GM18505 (cell line): ENCODE measurements at regions not wholly inside any gene's neighbourhood (a gene's known extent, or its start where the extent isn't known, plus 50 kb on each side); places are given as distances from the start of the nearest gene placed in this dataset.

Experiments used
- ATAC-seq: cut with Tn5 transposase; IDR thresholded peaks from one replicate; pipeline ENCODE4 v1.9.1; 2021; ENCODE audit not compliant: unreplicated experiment
- POLR2A ChIP-seq: IDR thresholded peaks from 4 replicates; pipeline ENCODE4 v1.6.1; 2011; ENCODE audit warnings: borderline replicate concordance; ENCODE audit not compliant: insufficient read depth, insufficient read length; ENCODE audit errors: extremely low read depth

DNA sequence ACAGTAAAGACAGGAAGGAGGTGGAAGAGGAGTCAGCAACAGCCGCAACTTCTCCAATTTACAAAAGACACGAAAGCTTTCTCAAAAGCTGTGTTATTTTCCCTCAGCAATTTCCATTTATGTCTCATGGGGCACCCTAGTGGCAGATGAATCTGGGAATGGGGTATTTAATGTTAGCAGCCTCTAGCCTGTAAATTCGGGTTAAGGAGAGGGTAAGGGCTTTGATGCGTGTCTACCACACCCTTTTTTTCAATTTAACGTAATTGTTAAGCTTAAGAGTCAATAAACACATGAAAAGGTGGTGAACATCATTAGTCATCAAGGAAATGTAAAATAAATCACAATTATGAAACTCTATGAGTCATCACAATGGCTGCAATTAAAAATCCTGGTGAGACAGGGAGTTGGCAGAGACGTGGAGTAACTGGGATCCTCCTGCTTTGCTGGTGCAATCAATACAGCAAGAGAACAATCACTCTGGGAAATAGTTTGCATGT, 986.4 kb downstream of the AACS start:
- ATAC-seq: no peak
- TF ChIP-seq POLR2A: no peak

GRCh38 chr12:126055521-126055920, 990.3 kb downstream of the AACS start:
- ATAC-seq: no peak
- no peak for TF ChIP-seq POLR2A

DNA sequence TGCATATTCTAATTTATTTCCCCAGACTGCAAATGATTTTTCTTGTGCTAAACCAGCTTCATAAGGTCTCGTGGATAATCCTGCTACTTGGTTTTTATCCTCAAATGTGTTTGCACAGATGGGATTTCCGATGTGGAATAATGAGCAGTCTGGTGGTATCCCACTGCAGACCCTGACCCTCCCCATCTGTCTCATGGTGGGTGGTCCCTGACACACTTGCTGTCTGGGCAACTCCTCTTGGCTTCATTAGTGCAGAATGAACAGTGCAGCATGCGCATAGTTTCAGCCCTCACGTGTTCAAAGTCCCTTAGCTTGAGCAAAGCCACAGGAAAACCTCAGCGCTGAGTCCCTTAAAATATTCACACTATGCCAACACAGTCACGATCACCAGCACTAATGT, 996.5 kb downstream of the AACS start:
- no peak for TF ChIP-seq POLR2A
- ATAC-seq: no peak

- no peak for TF ChIP-seq POLR2A
- ATAC-seq: no peak
Measured at GRCh38 chr12:126064028-126064427, 998.8 kb downstream of the AACS start.

GRCh38 chr12:126067626-126068329, 1002.5 kb downstream of the AACS start:
- TF ChIP-seq POLR2A: no peak
- no peak for ATAC-seq

DNA sequence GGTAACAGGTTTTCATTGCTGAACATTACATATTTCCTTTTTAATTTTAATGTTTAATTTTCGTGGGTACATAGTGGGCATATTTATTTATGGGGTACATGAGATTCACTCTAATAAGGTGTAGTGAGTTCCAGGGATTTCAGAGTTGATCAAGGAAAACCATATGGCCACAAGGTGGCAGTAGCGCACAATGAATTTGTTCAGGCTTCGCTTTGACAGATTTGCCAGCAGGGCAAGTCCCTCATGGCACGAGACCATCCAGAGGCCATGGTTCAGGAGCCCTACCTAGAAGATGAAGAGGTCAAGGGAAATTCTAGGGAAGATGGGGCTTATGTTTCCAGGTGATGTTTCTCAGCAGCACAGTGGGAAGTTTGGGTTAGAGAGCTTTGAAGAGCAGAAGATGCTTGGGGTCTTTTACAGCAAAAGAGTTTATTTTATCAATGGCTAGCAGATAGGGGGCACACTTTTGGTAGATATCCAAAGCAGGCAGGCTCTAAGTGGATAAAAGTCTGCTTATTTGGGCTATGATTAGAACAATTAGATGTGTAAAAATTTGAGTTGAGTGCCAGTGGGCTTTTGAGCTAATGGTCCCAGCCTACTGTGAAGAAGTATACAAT, 1004.4 kb downstream of the AACS start:
- TF ChIP-seq POLR2A: no peak

GRCh38 chr12:126076515-126076914, 1011.3 kb downstream of the AACS start:
- no peak for TF ChIP-seq POLR2A

More for the DNA sequence above, 1004.4 kb downstream of the AACS start:
- ATAC-seq: no peak

DNA sequence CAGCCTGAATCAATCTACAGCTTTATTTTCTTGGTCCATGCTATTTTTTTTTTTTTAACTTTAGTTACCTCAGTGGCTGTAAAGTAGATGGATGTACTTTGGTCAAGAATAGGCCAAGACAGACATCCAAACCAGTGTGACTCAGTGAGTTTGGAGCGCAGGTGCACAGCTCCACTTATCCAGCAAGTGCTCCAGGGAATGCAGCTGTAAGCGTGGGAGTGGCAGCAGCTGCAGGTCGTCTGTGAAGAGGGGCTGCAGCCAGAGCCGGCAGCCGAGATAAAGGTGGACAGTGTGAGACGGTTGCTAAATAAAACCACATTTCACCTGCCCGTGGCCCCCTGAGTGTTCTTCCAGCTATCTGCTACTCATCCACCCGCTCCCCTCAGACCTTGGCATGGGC, 1018.7 kb downstream of the AACS start:
- no peak for TF ChIP-seq POLR2A

More at GRCh38 chr12:126076515-126076914, 1011.3 kb downstream of the AACS start:
- no peak for ATAC-seq

GRCh38 chr12:126084480-126084879, 1019.2 kb downstream of the AACS start:
- ATAC-seq: no peak
- TF ChIP-seq POLR2A: no peak

More for the DNA sequence above, 1018.7 kb downstream of the AACS start:
- no peak for ATAC-seq

GRCh38 chr12:126086242-126086641, 1021.0 kb downstream of the AACS start:
- ATAC-seq: no peak
- no peak for TF ChIP-seq POLR2A

DNA sequence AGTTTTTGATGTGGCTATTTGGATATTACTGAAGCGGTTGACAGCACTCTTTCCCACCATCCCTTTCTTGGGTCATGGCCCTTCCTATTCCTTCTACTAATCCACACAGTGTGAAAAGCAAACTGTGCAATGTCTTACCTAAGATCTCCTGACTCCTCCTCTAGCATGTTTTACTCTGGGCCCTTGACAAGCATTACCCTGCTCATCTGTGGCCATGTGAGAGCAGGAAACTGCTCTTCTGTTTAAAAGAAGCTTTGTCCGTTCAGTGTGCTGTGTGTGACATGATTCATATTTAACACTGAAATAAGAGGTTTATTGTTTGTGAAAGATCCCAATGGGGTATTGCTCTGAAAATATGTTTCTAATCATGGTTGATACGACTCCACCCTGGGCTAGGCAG, 1022.5 kb downstream of the AACS start:
- TF ChIP-seq POLR2A: no peak
- ATAC-seq: no peak

GRCh38 chr12:126093908-126094307, 1028.7 kb downstream of the AACS start:
- no peak for TF ChIP-seq POLR2A
- ATAC-seq: no peak

DNA sequence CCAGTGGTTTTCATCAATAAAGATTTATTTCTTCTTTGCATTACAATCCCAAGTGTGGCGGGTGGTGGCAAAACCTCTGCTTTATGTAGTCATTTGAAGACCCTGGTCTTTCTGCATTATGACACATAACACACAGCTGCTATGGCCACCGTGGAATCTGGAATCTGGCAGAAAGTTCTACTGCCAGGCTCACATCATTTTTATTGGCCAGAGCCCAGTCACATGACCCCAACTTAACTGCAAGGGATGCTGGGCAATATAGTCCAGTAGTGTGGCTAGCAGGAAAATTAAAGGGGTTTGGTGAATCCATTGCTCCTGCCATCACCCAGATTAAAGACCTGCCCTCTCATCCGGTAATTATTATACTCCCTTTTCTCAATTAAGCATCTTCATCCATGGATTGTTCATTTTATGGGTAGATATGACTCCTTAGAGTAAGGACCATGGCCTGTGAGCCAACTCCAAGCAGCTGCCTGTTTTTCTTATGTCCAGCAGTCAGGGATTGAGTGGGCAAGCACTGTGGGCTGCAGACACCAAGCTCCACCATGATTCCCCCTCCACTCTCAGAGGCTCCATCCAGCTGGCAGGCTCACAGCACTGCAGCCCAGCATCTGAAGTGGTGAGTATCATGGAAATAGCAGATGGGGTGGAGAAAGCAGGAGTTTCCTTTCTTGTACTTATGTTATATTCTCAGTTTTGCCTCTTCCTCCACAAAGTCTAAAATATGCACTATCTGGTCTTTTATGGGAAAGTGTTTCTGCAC, 1030.7 kb downstream of the AACS start:
- ATAC-seq: no peak
- no peak for TF ChIP-seq POLR2A
